ENCODE measurements at regions not wholly inside any gene's neighbourhood (a gene's known extent, or its start where the extent isn't known, plus 50 kb on each side); places are given as distances from the start of the nearest gene placed in this dataset.

GRCh38 chr10:81814842-81815241 lies 60.2 kb upstream of the NRG3 start:
- no peak for DNase-seq (ENCODE audit: low spot score)

GRCh38 chr10:81817596-81818170 lies 57.3 kb upstream of the NRG3 start:
- DNase-seq (ENCODE audit: low spot score), result no peak

- DNase-seq (ENCODE audit: low spot score), result no peak
Observed at GRCh38 chr10:81820418-81820817, 54.6 kb upstream of the NRG3 start.

Data from hematopoietic multipotent progenitor cell treated with erythropoietin and hydrocortisone succinate and interleukin-3 and kit ligand, for 17 days (in vitro differentiated cells).